H1 (cell line): ENCODE measurements at regions not wholly inside any gene's neighbourhood (a gene's known extent, or its start where the extent isn't known, plus 50 kb on each side); places are given as distances from the start of the nearest gene placed in this dataset.

ENCODE experiments used
- BCL11A ChIP-seq, 2 experiments: IDR thresholded peaks; one replicate each; pipeline ENCODE4 v1.6.1; 2011; ENCODE audit warnings: low read depth in 2 of 2, low read length in 2 of 2, mild to moderate bottlenecking in 2 of 2
- CTBP2 ChIP-seq: IDR thresholded peaks from 2 replicates; pipeline ENCODE4 v1.7.0; 2011; ENCODE audit warnings: borderline replicate concordance, mild to moderate bottlenecking, moderate library complexity, mixed read lengths, low read length; ENCODE audit not compliant: insufficient read depth, insufficient read length
- MAFK ChIP-seq: IDR thresholded peaks from 2 replicates; pipeline ENCODE4 v1.6.1; 2012; ENCODE audit warnings: low read depth, mild to moderate bottlenecking, improper control_type of control experiment, low read length
- PHF8 ChIP-seq: fragments of 200-600 bp; sonication (generic); conservative IDR thresholded peaks from 2 replicates; pipeline ENCODE4 v1.7.1; 2012; ENCODE audit warnings: low read depth, mild to moderate bottlenecking, inconsistent platforms, low read length, moderate library complexity
- SAP30 ChIP-seq: fragments of 300-600 bp; sonication (generic); IDR thresholded peaks from 2 replicates; pipeline ENCODE4 v1.7.1; 2012; ENCODE audit warnings: low read length, moderate library complexity, mild to moderate bottlenecking, inconsistent platforms; ENCODE audit not compliant: insufficient read depth, insufficient replicate concordance
- SIN3A ChIP-seq, 2 experiments: IDR thresholded peaks in 1 of 2; conservative IDR thresholded peaks in 1 of 2; 2 replicates each; pipeline ENCODE4 v1.6.1; 2011 to 2012; ENCODE audit warnings: low read length in 2 of 2, improper control_type of control experiment in 1 of 2, low read depth in 1 of 2, mild to moderate bottlenecking in 1 of 2
- SIRT6 ChIP-seq: IDR thresholded peaks from one replicate; pipeline ENCODE4 v1.7.1; 2012; ENCODE audit warnings: low read length, inconsistent platforms
- SP1 ChIP-seq: IDR thresholded peaks from 2 replicates; pipeline ENCODE4 v1.6.1; 2011; ENCODE audit warnings: low read depth, low read length
- TAF7 ChIP-seq: optimal IDR thresholded peaks from 2 replicates; pipeline ENCODE3; 2011; ENCODE audit warnings: low read depth, mild to moderate bottlenecking, inconsistent platforms, low read length, moderate library complexity, borderline replicate concordance
- TF ChIP-seq, protein P1 (sequence below): fragments of 300-600 bp; sonication (generic); IDR thresholded peaks from 2 replicates; pipeline ENCODE4 v1.7.1; 2012; ENCODE audit warnings: low read length, moderate library complexity, mild to moderate bottlenecking, inconsistent platforms; ENCODE audit not compliant: insufficient replicate concordance
- TF ChIP-seq, protein P2 (sequence below): IDR thresholded peaks from 2 replicates; pipeline ENCODE4 v1.6.1; 2012; ENCODE audit warnings: inconsistent platforms

GRCh38 chr6:121851056-121851455 lies 415.6 kb downstream of the GJA1 start (continued):
- TF ChIP-seq, protein P1, sequence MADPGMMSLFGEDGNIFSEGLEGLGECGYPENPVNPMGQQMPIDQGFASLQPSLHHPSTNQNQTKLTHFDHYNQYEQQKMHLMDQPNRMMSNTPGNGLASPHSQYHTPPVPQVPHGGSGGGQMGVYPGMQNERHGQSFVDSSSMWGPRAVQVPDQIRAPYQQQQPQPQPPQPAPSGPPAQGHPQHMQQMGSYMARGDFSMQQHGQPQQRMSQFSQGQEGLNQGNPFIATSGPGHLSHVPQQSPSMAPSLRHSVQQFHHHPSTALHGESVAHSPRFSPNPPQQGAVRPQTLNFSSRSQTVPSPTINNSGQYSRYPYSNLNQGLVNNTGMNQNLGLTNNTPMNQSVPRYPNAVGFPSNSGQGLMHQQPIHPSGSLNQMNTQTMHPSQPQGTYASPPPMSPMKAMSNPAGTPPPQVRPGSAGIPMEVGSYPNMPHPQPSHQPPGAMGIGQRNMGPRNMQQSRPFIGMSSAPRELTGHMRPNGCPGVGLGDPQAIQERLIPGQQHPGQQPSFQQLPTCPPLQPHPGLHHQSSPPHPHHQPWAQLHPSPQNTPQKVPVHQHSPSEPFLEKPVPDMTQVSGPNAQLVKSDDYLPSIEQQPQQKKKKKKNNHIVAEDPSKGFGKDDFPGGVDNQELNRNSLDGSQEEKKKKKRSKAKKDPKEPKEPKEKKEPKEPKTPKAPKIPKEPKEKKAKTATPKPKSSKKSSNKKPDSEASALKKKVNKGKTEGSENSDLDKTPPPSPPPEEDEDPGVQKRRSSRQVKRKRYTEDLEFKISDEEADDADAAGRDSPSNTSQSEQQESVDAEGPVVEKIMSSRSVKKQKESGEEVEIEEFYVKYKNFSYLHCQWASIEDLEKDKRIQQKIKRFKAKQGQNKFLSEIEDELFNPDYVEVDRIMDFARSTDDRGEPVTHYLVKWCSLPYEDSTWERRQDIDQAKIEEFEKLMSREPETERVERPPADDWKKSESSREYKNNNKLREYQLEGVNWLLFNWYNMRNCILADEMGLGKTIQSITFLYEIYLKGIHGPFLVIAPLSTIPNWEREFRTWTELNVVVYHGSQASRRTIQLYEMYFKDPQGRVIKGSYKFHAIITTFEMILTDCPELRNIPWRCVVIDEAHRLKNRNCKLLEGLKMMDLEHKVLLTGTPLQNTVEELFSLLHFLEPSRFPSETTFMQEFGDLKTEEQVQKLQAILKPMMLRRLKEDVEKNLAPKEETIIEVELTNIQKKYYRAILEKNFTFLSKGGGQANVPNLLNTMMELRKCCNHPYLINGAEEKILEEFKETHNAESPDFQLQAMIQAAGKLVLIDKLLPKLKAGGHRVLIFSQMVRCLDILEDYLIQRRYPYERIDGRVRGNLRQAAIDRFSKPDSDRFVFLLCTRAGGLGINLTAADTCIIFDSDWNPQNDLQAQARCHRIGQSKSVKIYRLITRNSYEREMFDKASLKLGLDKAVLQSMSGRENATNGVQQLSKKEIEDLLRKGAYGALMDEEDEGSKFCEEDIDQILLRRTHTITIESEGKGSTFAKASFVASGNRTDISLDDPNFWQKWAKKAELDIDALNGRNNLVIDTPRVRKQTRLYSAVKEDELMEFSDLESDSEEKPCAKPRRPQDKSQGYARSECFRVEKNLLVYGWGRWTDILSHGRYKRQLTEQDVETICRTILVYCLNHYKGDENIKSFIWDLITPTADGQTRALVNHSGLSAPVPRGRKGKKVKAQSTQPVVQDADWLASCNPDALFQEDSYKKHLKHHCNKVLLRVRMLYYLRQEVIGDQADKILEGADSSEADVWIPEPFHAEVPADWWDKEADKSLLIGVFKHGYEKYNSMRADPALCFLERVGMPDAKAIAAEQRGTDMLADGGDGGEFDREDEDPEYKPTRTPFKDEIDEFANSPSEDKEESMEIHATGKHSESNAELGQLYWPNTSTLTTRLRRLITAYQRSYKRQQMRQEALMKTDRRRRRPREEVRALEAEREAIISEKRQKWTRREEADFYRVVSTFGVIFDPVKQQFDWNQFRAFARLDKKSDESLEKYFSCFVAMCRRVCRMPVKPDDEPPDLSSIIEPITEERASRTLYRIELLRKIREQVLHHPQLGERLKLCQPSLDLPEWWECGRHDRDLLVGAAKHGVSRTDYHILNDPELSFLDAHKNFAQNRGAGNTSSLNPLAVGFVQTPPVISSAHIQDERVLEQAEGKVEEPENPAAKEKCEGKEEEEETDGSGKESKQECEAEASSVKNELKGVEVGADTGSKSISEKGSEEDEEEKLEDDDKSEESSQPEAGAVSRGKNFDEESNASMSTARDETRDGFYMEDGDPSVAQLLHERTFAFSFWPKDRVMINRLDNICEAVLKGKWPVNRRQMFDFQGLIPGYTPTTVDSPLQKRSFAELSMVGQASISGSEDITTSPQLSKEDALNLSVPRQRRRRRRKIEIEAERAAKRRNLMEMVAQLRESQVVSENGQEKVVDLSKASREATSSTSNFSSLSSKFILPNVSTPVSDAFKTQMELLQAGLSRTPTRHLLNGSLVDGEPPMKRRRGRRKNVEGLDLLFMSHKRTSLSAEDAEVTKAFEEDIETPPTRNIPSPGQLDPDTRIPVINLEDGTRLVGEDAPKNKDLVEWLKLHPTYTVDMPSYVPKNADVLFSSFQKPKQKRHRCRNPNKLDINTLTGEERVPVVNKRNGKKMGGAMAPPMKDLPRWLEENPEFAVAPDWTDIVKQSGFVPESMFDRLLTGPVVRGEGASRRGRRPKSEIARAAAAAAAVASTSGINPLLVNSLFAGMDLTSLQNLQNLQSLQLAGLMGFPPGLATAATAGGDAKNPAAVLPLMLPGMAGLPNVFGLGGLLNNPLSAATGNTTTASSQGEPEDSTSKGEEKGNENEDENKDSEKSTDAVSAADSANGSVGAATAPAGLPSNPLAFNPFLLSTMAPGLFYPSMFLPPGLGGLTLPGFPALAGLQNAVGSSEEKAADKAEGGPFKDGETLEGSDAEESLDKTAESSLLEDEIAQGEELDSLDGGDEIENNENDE, result peak; percentile 51
- TF ChIP-seq MAFK, result no peak
- no peak for TF ChIP-seq SAP30
- TF ChIP-seq, protein P2, sequence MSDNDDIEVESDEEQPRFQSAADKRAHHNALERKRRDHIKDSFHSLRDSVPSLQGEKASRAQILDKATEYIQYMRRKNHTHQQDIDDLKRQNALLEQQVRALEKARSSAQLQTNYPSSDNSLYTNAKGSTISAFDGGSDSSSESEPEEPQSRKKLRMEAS, result no peak
- no peak for TF ChIP-seq PHF8
- no peak for TF ChIP-seq BCL11A (IDR thresholded peaks at IDR 0.05; ENCODE audit: low read depth in 2 of 2, low read length in 2 of 2)
- no peak for TF ChIP-seq SP1
- TF ChIP-seq TAF7, result no peak
- no peak for TF ChIP-seq CTBP2
- TF ChIP-seq SIN3A (conservative IDR thresholded peaks at IDR 0.05 in 1 of 2, IDR thresholded peaks at IDR 0.05 in 1 of 2; ENCODE audit: low read depth in 1 of 2, low read length in 2 of 2), result no peak
- no peak for TF ChIP-seq SIRT6
